ENCODE measurements at regions not wholly inside any gene's neighbourhood (a gene's known extent, or its start where the extent isn't known, plus 50 kb on each side); places are given as distances from the start of the nearest gene placed in this dataset.

DNA sequence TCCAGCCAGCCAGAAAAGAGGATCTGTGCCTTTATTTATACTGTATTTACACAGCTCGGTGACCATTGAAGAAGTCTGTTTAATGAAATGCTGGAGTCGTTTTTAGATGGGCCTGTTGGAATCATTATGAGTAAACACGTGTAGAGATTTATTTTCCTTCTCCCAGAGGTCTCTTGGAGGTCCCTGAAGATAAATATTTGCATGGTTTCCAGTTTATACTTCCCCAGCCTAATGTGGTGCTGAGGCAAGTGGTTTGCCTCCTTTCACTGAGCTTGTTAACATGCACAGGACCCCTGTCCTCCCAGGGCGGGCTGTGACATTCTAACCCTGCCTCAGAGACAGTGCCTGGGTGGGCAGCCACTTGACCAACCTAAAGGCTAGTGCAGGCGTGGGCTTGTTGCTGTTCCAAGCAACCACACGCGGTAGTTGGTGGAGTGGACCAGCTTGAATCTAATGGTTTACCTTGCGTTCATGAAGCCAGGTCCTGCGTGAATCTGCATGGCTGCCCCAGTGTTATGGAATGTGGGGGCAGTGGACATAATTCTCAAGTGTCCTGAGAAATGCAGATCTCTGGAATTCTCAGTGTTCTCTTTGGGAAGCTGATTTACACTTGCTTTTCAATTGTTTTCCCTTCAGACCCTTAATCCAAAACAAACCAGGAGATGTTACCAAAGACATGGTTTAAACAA, 130.2 kb upstream of the DLX2 start:
- DNase-seq, result no peak

DNA sequence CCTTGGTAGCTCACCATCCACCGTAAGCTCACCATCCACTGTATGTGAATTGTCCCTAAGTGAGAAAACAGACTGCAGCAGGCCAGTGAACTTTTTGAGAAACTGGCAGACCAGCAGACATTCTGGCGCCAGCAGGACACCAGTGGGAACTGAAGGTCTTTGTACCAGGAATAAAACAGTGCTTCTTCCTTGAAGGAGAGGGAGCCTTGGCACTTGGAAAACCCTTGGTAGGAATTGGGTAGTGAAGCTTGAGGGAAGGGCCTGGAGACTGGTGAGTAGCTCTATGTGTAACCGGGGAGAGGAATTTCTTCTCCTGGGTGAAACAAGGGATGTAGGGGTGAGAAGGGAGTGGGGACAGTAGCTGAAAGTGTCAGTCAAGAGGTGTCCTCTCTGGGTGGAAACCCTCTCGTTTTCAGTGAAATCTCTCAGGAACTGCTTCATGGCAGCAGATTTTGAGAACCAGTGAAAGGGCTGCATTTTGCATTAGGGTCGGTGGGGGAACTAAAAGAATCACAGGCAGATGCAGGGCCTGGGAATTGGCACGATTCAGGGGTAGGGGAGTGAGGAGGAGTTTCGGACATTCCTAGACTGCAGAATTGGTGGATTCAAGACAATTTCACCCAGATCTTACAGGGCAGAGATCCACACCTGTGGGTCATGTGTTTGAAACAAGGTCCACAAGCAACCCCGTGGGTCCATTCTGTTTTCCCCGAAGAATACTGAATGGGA, 131.5 kb upstream of the DLX2 start:
- DNase-seq, result no peak

DNA sequence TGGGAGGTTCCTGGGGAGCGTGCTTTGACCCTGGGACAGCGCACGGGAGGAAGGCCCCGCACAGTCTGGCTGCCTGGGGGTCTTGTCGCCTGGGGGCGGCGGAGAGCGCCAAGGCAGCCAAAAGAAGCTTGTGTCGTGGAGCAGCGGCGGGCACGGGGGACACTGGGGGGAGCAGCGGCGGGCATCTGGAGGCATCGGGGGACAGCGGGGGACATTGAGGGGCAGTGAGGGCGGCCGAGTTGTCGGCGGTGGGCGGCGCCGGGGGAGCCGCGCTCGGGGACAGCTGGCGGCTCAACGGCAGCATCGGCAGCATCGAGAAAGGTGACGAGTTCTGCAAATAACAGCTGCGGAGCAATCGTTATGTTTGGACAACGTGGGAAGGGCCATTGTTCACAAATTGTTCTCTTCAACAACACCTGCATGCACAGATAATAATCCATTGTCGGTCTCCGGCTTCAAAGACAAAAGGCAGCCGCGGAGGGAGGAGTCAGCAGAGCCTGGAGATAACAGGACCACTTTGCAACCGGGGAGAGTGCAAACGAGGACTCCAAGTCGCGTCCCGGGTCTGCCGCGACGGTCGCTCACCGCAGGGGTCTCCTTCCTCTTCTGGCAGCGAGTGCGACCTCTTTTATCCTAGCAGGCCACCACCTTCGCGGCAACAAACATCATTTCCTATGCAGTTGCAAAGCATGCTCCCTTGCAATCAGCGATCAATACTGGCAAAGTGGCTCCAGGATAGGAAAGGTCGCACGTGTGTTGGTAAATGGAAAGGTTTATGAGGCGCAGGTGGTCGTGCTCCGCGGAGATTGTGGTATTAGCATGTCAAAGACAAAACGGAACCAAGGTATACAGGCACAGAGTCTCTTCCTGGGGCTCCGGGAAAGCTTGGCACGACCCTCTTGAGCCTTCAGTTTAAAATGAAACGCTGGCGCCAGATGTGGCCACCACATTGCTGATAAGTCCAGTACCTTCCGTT, 132.3 kb upstream of the DLX2 start:
- no peak for DNase-seq

DNA sequence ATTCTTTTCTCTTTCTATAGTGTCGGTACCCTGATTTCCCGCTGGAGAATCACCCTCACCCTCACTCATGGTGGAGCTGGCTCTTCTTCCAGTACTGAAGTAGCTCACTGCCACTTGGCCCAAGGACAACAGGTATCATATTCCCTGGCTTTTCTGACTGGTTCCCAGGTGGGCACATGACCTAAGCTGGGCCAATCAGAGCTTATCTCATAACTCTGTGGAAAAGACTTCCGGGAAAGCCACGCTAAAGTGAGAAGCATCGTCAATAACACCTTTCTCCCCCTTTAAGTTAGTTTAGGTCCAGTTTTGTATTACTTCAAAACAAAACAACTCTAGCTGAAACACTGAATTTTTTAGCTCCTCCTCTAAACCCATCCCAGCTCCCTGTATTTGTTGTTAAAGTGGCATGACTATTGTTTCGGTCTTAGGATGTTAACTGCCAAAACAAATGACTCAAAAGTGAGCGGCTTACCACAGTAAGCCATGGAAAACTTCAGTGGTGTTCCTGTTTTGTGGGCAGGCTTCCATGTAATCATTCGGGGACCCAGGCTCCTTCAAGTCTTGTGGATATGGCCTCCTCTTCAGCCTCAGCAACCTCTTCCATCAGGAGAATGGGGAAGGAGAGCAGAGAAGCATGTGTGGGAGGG, 137.4 kb upstream of the DLX2 start:
- no peak for DNase-seq

- DNase-seq, result no peak
These were observed 138.5 kb upstream of the DLX2 start for GRCh38 chr2:172241222-172241621.

DNA sequence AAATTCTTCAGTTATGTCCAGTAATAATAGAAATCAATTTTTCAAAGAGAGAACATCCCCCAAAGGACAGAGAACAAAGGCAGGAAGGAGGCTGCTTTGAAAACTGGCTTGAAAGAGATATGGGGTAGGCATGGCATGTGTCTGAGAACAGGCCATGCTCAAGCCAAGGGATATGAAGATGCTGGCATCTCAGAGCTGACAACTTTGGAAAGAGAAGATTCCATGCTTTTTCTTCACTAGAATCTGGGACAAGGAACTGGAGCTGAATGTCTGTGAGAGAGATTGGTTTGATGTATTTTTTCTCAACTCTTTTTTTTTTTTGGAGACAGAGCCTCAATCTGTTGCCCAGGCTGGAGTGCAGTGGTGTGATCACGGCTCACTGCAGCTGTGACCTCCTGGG, 139.8 kb upstream of the DLX2 start:
- no peak for DNase-seq

GRCh38 chr2:172242961-172243360, 140.3 kb upstream of the DLX2 start:
- DNase-seq, result no peak

DNA sequence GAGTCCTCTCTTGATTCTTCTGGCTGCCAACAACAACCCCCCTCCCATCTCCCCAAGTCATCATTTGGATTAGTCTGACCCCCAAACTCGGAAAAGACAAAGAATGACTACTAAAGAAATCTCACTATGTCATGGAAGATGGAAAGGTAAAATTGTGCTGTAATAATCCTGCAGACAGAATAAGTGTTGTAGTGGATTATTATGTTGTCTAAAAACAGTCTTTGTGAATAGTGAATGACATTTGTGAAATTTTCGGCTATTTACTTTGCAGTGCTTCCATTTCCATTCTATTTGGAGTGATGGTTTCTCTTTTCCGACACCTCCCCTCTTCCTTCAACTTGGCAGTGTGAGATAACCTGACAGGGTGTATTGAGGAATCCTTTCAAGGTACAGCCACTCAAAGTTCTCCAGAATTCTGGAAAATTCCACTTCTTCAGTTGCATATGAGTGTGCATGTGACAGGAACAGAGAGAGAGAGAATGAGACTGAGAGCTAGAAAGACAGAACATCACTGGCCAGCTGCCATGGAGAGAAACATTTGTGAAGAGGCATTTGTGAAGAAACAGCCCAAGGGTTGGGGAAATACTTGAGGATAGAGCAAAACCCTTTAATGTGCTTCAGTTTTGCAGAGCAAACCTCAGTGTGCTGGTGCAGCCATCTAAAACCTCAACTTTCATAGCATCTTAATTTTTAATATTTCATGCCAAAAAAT, 141.9 kb upstream of the DLX2 start:
- DNase-seq, result no peak

- peak; percentile 23 for DNase-seq
These were observed 143.9 kb upstream of the DLX2 start for GRCh38 chr2:172246649-172247048.

DNA sequence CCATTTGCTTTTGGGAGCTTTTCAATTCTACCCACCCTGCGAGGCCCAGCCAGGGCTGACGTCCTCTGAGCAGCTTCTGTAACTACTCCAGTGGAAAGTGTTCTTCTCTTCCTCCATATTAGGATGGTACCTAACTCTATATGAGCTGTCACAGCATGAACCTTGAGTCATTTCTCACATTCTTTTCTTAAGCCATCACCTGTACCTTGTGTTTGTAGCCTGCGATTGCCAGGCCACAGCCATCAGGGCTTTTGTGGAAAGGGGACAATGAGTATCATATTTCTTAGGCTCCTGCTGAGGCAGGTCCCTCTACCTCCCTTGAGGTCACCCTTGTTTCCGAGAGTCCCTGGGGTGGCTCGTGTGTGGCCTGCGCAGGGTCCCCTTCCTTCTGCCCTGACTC, 144.5 kb upstream of the DLX2 start:
- DNase-seq, result no peak

DNA sequence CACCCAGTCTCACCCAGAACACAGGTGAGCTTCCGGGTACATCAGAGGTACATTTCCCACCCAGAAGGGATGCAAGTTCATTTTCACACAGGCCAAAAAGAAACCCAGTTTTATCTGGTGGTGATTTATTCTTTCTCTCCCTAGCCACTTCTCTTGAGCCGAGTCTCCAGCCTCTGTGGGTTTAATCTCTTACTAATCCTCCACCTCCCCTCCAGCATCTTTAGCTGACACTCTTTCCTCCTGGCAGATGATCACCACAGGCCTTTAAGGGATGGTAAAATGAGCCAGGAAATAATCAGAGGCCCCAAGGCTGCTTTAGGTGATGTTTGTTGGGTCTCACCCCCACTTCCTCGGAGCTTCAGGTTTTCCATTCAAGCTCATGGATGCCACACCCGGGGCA, 145.7 kb upstream of the DLX2 start:
- DNase-seq, result no peak

DNA sequence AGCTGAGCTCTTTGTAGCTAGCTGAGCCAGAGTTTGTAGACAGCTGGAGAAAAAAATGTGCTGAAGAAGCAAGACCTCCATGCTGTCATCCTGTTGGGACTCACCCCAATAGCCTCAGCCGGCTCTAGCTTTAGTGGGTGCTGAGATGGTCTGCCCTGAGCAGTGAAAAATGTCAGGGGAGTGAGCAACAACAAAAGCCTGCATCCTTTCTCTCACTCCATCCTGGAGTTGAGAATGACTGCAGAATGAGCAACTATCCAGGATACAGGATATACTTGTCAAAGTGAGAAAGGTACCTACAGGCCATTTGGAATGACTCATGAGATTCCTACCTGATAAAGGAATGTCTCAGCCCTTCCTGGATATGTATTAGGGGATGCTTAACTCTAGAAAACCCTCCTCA, 146.1 kb upstream of the DLX2 start:
- no peak for DNase-seq

GRCh38 chr2:172249334-172249733, 146.6 kb upstream of the DLX2 start:
- no peak for DNase-seq

- DNase-seq, result no peak
These were observed 147.3 kb upstream of the DLX2 start for GRCh38 chr2:172249986-172250385.

GRCh38 chr2:172251231-172251630, 148.5 kb upstream of the DLX2 start:
- DNase-seq, result no peak

DNA sequence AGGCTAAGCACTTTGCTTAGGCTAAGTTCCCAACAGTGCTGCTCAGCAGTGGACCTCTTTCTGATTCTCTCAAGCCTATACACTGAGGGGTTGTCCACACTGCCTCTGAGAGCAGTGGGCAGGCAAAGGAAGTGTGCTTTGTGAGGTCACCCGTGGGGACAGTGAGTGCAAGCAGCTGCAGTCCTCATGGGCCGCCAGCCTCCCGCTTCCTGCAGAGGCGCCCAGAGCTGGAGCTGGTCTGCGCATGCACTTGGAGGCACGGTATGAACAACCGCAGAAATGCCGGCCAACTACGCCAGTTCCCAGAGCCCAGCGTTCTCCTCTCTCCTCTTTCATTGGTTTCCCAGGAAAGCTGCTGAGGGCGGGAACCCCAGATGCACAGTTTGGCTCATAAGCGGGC, 149.5 kb upstream of the DLX2 start:
- DNase-seq, result peak in 1 of 2 donors; percentile 17

DNA sequence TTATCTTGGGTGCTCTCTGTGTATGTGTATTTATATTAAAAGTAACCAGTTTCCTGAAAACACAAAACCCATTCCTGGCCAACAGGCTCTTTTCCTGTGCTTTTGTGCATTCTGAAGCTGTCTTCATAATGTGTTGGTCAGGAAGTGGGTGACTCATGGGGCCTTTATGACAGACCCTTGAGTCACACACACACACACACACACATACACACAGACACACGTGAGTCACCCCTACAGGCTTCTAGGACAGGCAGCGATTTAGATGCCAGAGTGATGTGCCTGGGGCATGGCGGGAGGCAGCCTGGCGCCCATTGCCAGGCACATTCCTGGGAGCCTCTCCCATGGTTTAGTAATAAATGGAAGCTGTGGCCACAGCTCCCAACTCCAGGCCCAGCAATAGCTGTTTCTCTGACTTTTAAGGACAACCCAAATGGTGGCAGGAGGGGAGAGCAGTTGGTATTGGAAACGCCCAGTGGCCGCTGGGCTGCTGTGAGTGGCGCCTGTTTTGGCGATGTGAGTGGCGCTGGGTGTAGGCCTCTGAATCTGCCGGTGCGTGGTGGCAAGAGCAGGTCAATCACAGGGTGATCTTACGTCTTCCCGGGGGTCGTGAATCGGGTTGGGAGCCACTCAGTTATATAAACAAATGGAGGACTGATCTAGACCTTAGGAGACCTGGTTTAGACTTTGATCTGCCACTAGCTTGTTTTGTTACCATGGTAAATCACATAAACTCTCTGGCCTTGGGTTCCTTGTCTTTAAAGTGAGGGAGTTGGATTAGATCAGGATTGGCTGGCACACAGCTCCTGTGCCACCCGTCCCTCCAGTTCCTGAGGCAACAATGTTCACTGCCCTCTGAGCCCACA, 150.7 kb upstream of the DLX2 start:
- DNase-seq, result peak; percentile 88 to 89

- DNase-seq, result no peak
These were observed 154.2 kb upstream of the DLX2 start for GRCh38 chr2:172256886-172257285.

- no peak for DNase-seq
These were observed 157.1 kb upstream of the DLX2 start for GRCh38 chr2:172259827-172260226.

- DNase-seq, result no peak
These were observed 157.6 kb upstream of the DLX2 start for GRCh38 chr2:172260336-172260735.

DNA sequence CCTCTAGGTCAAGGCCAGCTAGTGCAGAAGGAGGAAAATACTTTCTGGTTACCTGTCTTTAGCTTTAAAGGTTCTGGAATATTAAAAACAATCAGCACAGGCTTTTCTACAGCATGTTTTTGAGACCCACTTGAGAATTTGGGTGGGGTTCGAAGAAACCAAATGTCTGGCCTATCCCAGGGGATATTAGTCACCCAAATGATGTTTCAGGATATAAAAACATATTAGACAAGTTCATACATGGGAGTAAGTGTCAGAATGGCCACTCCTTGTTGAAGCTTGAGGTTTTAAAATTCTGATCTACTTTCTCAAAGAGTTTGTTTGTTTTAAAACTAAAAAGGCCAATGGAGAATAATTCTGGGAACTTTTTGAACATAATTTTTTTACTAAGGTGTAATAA, 158.6 kb upstream of the DLX2 start:
- no peak for DNase-seq

All from inflammatory macrophage treated with lipopolysaccharide for 1 hour (primary cell).